Transverse colon (tissue), 3 donors: ENCODE measurements at regions not wholly inside any gene's neighbourhood (a gene's known extent, or its start where the extent isn't known, plus 50 kb on each side); places are given as distances from the start of the nearest gene placed in this dataset.

Experiments used
- POLR2A ChIP-seq: fragments of 450-650 bp; IDR thresholded peaks from one replicate; pipeline ENCODE4 v1.6.1; 2016; ENCODE audit warnings: antibody characterized with exemption, mild to moderate bottlenecking, moderate library complexity
- TF ChIP-seq, protein P1 (sequence below), 5 experiments: fragments of 200-600 bp in 3 of 5; fragments of 450-650 bp in 2 of 5; sonication (generic) in 3 of 5; IDR thresholded peaks; 1 replicate in 2 of 5; 2 replicates in 3 of 5; pipeline ENCODE4 v1.5.1; 2016 to 2017; ENCODE audit warnings: antibody characterized with exemption in 5 of 5, inconsistent platforms in 3 of 5, mild to moderate bottlenecking in 2 of 5, moderate library complexity in 1 of 5

DNA sequence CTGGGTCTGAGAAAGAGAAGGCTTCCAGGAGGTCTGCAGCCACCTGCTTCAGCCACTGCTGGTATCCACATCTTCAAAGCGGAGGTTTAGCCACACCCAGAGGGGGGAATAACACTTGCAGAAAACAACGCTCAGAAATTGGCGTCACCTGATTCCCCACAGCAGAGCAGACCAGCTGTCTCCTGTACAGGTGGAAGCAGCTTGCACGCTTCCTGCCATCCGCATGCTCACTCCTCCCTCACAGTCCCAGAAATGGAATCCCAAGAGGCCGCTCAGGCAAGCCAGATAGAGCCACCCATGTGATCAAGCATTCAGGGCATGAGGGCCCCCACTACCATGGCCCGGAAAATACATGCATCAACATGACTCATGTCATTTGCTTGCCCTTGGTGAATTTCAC is 112.2 kb upstream of the DIO3 start:
- TF ChIP-seq, protein P1, sequence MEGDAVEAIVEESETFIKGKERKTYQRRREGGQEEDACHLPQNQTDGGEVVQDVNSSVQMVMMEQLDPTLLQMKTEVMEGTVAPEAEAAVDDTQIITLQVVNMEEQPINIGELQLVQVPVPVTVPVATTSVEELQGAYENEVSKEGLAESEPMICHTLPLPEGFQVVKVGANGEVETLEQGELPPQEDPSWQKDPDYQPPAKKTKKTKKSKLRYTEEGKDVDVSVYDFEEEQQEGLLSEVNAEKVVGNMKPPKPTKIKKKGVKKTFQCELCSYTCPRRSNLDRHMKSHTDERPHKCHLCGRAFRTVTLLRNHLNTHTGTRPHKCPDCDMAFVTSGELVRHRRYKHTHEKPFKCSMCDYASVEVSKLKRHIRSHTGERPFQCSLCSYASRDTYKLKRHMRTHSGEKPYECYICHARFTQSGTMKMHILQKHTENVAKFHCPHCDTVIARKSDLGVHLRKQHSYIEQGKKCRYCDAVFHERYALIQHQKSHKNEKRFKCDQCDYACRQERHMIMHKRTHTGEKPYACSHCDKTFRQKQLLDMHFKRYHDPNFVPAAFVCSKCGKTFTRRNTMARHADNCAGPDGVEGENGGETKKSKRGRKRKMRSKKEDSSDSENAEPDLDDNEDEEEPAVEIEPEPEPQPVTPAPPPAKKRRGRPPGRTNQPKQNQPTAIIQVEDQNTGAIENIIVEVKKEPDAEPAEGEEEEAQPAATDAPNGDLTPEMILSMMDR (IDR thresholded peaks at IDR 0.05): no peak
- no peak for TF ChIP-seq POLR2A
